ENCODE measurements at regions not wholly inside any gene's neighbourhood (a gene's known extent, or its start where the extent isn't known, plus 50 kb on each side); places are given as distances from the start of the nearest gene placed in this dataset.

DNA sequence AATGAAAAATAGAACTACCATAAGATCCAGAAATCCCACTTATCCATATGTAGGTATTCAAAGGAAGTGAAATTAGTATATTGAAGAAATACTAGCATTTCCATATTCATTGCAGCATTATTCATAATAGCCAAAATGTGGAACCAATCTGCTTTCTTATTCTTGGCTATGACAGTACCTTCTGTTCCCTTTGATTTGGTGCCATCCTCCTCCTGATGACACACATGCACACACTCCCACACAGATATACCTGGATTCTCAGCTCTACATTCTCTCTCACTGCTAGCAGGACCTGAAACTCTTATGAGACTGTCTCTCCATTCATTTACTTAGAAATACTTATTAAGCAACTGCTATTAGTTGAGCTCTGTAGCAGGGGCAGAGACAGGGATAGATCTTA is 582.6 kb upstream of the TENM4 start:
- TF ChIP-seq CTCF (IDR thresholded peaks at IDR 0.05) = no peak

- no peak for TF ChIP-seq CTCF (IDR thresholded peaks at IDR 0.05)
Measured at GRCh38 chr11:80010536-80010935, 569.7 kb upstream of the TENM4 start.

DNA sequence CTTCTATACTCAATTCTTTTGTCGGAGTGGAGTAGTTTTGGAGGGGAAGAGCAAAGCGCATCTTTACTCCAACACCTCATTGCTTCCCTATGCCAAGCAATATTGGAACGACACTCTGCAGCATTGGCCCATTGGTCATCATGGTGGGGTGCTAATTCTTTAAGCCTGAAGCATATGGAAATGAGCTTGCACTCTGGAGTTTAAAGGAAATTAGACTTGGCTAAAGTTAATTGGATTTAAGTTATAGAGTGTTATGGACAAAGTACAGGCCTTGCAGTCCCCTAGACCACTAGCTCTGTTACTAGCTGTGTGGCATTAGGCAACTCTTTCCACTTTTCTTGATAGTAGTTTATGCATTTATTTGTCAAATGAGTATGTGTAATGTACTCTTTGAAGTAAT is 568.3 kb upstream of the TENM4 start:
- no peak for TF ChIP-seq CTCF (IDR thresholded peaks at IDR 0.05)

DNA sequence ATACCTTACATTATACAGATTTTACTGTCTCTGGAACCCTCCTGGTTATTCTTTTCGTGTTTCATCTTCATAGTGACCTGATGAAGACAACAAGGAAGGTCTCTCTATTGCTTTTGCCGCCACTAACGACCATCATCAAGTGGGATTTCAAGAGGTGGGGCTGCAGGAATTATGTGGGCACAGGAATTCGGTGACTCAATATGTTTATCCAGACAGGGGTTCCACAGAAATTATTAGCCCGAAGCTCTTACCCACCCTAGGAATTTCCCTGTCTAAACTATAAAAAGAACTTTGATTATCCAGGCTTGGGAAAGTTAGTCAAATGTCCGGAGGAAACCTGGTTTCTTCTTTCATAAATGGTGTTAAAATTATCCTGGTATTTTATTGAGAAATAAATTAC is 566.8 kb upstream of the TENM4 start:
- TF ChIP-seq CTCF (IDR thresholded peaks at IDR 0.05) = no peak

GRCh38 chr11:79990141-79990540 is 549.3 kb upstream of the TENM4 start:
- TF ChIP-seq CTCF (IDR thresholded peaks at IDR 0.05) = no peak

DNA sequence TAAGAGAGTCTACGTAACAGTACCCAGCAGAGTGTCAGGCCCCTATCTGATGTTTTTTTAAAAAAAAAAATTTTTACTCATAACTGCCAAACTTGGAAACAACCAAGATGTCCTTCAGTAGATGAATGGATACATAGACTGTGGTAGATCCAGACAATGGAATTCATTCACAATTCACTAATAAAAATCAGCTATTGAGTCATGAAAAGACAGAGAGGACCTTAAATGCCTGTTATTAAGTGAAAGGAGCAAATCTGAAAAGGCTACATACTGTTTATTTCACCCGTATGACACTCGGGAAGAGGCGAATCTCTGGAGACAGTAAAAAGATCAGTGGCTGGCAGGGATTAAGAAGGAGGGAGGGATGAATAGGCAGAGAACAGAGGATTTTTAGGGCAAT is 541.4 kb upstream of the TENM4 start:
- no peak for TF ChIP-seq CTCF (IDR thresholded peaks at IDR 0.05)

DNA sequence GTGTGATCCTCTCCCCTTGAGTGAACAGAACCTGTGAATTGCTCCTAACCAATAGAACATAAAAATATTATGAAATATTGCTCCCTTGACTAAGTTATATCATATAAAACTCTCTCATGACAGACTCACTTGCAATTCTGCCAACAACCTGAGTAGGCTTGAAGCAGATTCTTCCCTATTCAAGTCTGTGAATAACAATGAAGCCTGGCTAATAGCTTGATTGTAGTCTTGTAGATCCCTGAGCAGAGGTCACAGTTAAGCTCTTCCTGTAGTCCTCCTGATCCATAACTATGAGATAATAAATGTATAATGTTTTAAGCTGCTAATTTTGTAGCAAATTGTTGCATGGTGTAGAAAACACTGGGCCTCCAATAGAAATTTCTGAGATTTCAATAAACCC is 540.1 kb upstream of the TENM4 start:
- no peak for TF ChIP-seq CTCF (IDR thresholded peaks at IDR 0.05)
